HepG2 (cell line): ENCODE measurements at regions not wholly inside any gene's neighbourhood (a gene's known extent, or its start where the extent isn't known, plus 50 kb on each side); places are given as distances from the start of the nearest gene placed in this dataset.

ENCODE experiments used
- ATAC-seq: fragments of 200-7000 bp; cut with Tn5 transposase; 3 replicates; pipeline ENCODE4 v1.9.1; 2020; ENCODE audit warnings: mild to moderate bottlenecking, moderate library complexity
- BruUV-seq: library from RNA; stranded (reverse); fragments of 400-500 nt; replicated peaks from 2 replicates; lab custom pipeline; 2021; lab: Mats Ljungman, UMichigan
- CTCF ChIA-PET: fragments of 300-600 bp; formaldehyde crosslinking; extraction: SDS; loops from one replicate; lab custom pipeline; 2021; ENCODE audit warnings: low total read pairs, inconsistent platforms, low intra/inter-chr PET ratio; lab: Yijun Ruan, JAX
- POLR2A ChIA-PET: fragments of 350-600 bp; sonication (Branson Sonifier 250); formaldehyde crosslinking; loops from one replicate; lab custom pipeline; 2020; ENCODE audit warnings: antibody characterized with exemption, inconsistent platforms; lab: Yijun Ruan, JAX
- DNase-seq: peaks from one replicate; pipeline ENCODE4 v3.0.0-alpha.2; 2015; ENCODE audit warnings: low spot score
- FAIRE-seq: peaks from 3 replicates; lab custom pipeline; 2011; peaks lifted over from hg19 to GRCh38; lab: Jason Lieb, UNC
- H2AFZ ChIP-seq: one replicate; pipeline ENCODE4 v1.6.1; 2011; ENCODE audit warnings: low read length, inconsistent platforms
- H3K27ac ChIP-seq: fragments of 300-600 bp; 3 replicates; pipeline ENCODE4 v1.8.0; 2011; ENCODE audit warnings: mixed run types, mild to moderate bottlenecking, mixed read lengths, low read length, inconsistent platforms; ENCODE audit not compliant: insufficient read depth; ENCODE audit errors: extremely low read length
- H3K27me3 ChIP-seq, 2 experiments: fragments of 200-600 bp in 1 of 2; 2 replicates in 1 of 2; 3 replicates in 1 of 2; pipeline versions ENCODE4 v1.6.0 to v1.8.0; 2011; ENCODE audit warnings: low read length in 2 of 2, mild to moderate bottlenecking in 2 of 2, moderate library complexity in 2 of 2, inconsistent platforms in 1 of 2; ENCODE audit not compliant: insufficient read depth in 2 of 2, control insufficient read depth in 1 of 2
- H3K36me3 ChIP-seq, 2 experiments: fragments of 200-600 bp in 1 of 2; replicated peaks in 1 of 2; 2 replicates in 1 of 2; 3 replicates in 1 of 2; pipeline versions ENCODE4 v1.5.1 to v1.8.0; 2011; ENCODE audit warnings: low read length in 2 of 2, inconsistent platforms in 1 of 2; ENCODE audit not compliant: insufficient read depth in 2 of 2, control insufficient read depth in 1 of 2
- H3K4me1 ChIP-seq: 2 replicates; pipeline ENCODE4 v1.5.1; 2012; ENCODE audit warnings: low read length, inconsistent platforms; ENCODE audit not compliant: insufficient read depth
- H3K4me2 ChIP-seq: 2 replicates; pipeline ENCODE4 v1.6.0; 2011; ENCODE audit warnings: low read depth, low read length, inconsistent platforms
- H3K4me3 ChIP-seq, 3 experiments: fragments of 200-600 bp in 1 of 3; sonication (generic), shearing (Covaris generic) in 1 of 3; replicated peaks in 1 of 3; 2 replicates each; pipeline ENCODE4 v1.5.1; 2011 to 2016; ENCODE audit warnings: low read length in 3 of 3, inconsistent platforms in 2 of 3, low read depth in 2 of 3, mild to moderate bottlenecking in 2 of 3, control low read depth in 1 of 3, mixed read lengths in 1 of 3; ENCODE audit not compliant: insufficient read depth in 1 of 3
- H3K79me2 ChIP-seq: one replicate; pipeline ENCODE4 v1.6.1; 2011; ENCODE audit warnings: low read length, inconsistent platforms; ENCODE audit not compliant: insufficient read depth
- H3K9ac ChIP-seq: 2 replicates; pipeline ENCODE4 v1.6.0; 2011; ENCODE audit warnings: mild to moderate bottlenecking, low read depth, low read length, inconsistent platforms; ENCODE audit not compliant: insufficient read depth
- H3K9me3 ChIP-seq: 2 replicates; pipeline ENCODE4 v1.5.1; 2012; ENCODE audit warnings: mild to moderate bottlenecking, low read length
- H4K20me1 ChIP-seq: 2 replicates; pipeline ENCODE4 v1.6.0; 2011; ENCODE audit warnings: inconsistent platforms, mild to moderate bottlenecking, low read length, moderate library complexity; ENCODE audit not compliant: insufficient read depth
- CREBL2 ChIP-seq: sonication (generic); formaldehyde crosslinking; IDR thresholded peaks from 2 replicates; pipeline ENCODE4 v1.8.1; 2023; ENCODE audit warnings: missing genetic modification reagents, mild to moderate bottlenecking, borderline replicate concordance
- HNRNPH1 ChIP-seq: fragments of 200-400 bp; formaldehyde crosslinking; optimal IDR thresholded peaks from 2 replicates; pipeline ENCODE3; 2017; ENCODE audit warnings: mild to moderate bottlenecking, low read depth, low read length
- IRF9 ChIP-seq: sonication (generic); formaldehyde crosslinking; IDR thresholded peaks from 2 replicates; pipeline ENCODE4 v1.8.0; 2022; ENCODE audit warnings: missing genetic modification reagents, mild to moderate bottlenecking, borderline replicate concordance
- KDM5B ChIP-seq: sonication (generic); formaldehyde crosslinking; IDR thresholded peaks from 2 replicates; pipeline ENCODE4 v1.4.0; 2020; ENCODE audit warnings: missing genetic modification reagents, mild to moderate bottlenecking, borderline replicate concordance
- MAFG ChIP-seq: sonication (generic); formaldehyde crosslinking; IDR thresholded peaks from 2 replicates; pipeline ENCODE4 v1.5.1; 2020; ENCODE audit warnings: mild to moderate bottlenecking, missing genetic modification reagents
- NR2F1 ChIP-seq, 2 experiments: fragments of 450-650 bp in 1 of 2; formaldehyde crosslinking in 1 of 2; IDR thresholded peaks; 2 replicates each; pipeline versions ENCODE4 v1.5.0 to v1.6.1; 2016 to 2020; ENCODE audit warnings: mild to moderate bottlenecking in 1 of 2, missing compliant biosample characterization in 1 of 2, missing genetic modification reagents in 1 of 2, moderate library complexity in 1 of 2
- PCBP1 ChIP-seq: fragments of 200-400 bp; formaldehyde crosslinking; IDR thresholded peaks from 2 replicates; pipeline ENCODE4 v1.6.1; 2017; ENCODE audit warnings: mild to moderate bottlenecking, low read depth, low read length, borderline replicate concordance
- PRPF4 ChIP-seq: fragments of 200-400 bp; formaldehyde crosslinking; IDR thresholded peaks from 2 replicates; pipeline ENCODE4 v1.6.1; 2016; ENCODE audit warnings: low read length, low read depth; ENCODE audit not compliant: poor library complexity, severe bottlenecking
- RARA ChIP-seq: IDR thresholded peaks from 2 replicates; pipeline ENCODE4 v1.6.1; 2016; ENCODE audit warnings: missing genetic modification reagents, missing compliant biosample characterization
- RNF2 ChIP-seq: fragments of 450-650 bp; conservative IDR thresholded peaks from 2 replicates; pipeline ENCODE4 v1.6.1; 2016; ENCODE audit warnings: low read depth
- SALL2 ChIP-seq: sonication (generic); formaldehyde crosslinking; IDR thresholded peaks from 2 replicates; pipeline ENCODE4 v1.8.1; 2023; ENCODE audit warnings: mild to moderate bottlenecking, missing genetic modification reagents, inconsistent platforms
- SP140L ChIP-seq: sonication (generic); formaldehyde crosslinking; IDR thresholded peaks from 2 replicates; pipeline ENCODE4 v1.4.0; 2020; ENCODE audit warnings: missing genetic modification reagents, borderline replicate concordance
- STAT5B ChIP-seq: sonication (generic); formaldehyde crosslinking; IDR thresholded peaks from 2 replicates; pipeline ENCODE4 v1.4.0; 2020; ENCODE audit warnings: missing genetic modification reagents
- U2AF1 ChIP-seq: fragments of 200-400 bp; formaldehyde crosslinking; optimal IDR thresholded peaks from 2 replicates; pipeline ENCODE3; 2017; ENCODE audit warnings: mild to moderate bottlenecking, low read depth, low read length
- ZFP82 ChIP-seq: sonication (generic); formaldehyde crosslinking; IDR thresholded peaks from 2 replicates; pipeline ENCODE4 v1.5.1; 2020; ENCODE audit warnings: mild to moderate bottlenecking, missing genetic modification reagents, borderline replicate concordance
- ZNF10 ChIP-seq: sonication (generic); formaldehyde crosslinking; IDR thresholded peaks from 2 replicates; pipeline ENCODE4 v1.4.0; 2020; ENCODE audit warnings: mild to moderate bottlenecking, low read depth, missing genetic modification reagents, borderline replicate concordance
- ZNF121 ChIP-seq: sonication (generic); formaldehyde crosslinking; IDR thresholded peaks from 2 replicates; pipeline ENCODE4 v1.5.0; 2020; ENCODE audit warnings: mild to moderate bottlenecking, missing genetic modification reagents
- ZNF749 ChIP-seq: sonication (generic); formaldehyde crosslinking; IDR thresholded peaks from 2 replicates; pipeline ENCODE4 v1.8.0; 2022; ENCODE audit warnings: mild to moderate bottlenecking, missing genetic modification reagents, moderate library complexity, borderline replicate concordance
- WGBS: methylation state at CpG from one replicate; pipeline ENCODE4 v1.1.6; 2017; ENCODE audit warnings: low lambda C conversion rate; 5-methylcytosine and 5-hydroxymethylcytosine counted together
- in situ Hi-C: cut with HindIII; loops from 2 replicates; pipeline ENCODE4 v1.10.0; 2017; ENCODE audit warnings: low pct_unique_long_range_greater_than_20kb; ENCODE audit not compliant: extremely low pct_ligation_motif_present
- intact Hi-C: fragments of 100-400 bp; cut with micrococcal nuclease; formaldehyde crosslinking; loops from one replicate; pipeline ENCODE4 v1.10.0; 2022; ENCODE audit not compliant: unreplicated experiment

GRCh38 chr10:9926003-9926402 is 1091.7 kb upstream of the CELF2 start:
- ChIA-PET POLR2A (no interaction called here), CTCF (no interaction called here)
- Histone ChIP-seq H3K79me2 (no peaks in the 10 kb centered on the region), H3K4me3 (no peak overlapping the region), H4K20me1 (no peaks in the 10 kb centered on the region), H3K9ac (no peak overlapping the region), H2AFZ (no peak overlapping the region), H3K9me3 (peaks cover 97% of the 10 kb centered on the region), H3K27me3 (no peaks in the 10 kb centered on the region), H3K4me1 (no peaks in the 10 kb centered on the region), H3K36me3 (no peaks in the 10 kb centered on the region), H3K4me2 (no peak overlapping the region), H3K27ac (no peak overlapping the region)
- DNase-seq (no peak), FAIRE-seq (no peak), ATAC-seq (no peak)
- no TSS peak for BruUV-seq
- TF ChIP-seq STAT5B (CRISPR knock-in tag) (no peak), ZFP82 (CRISPR knock-in tag) (no peak), SALL2 (no peak), ZNF121 (CRISPR knock-in tag) (no peak), RARA (CRISPR knock-in tag) (no peak), RNF2 (no peak), KDM5B (CRISPR knock-in tag) (no peak), ZNF10 (CRISPR knock-in tag) (no peak), IRF9 (CRISPR knock-in tag) (no peak), MAFG (no peak), ZNF749 (CRISPR knock-in tag) (no peak), PRPF4 (no peak), HNRNPH1 (no peak), SP140L (CRISPR knock-in tag) (no peak), CREBL2 (CRISPR knock-in tag) (no peak), NR2F1 (CRISPR knock-in tag; IDR thresholded peaks at IDR 0.05) (no peak), PCBP1 (no peak), U2AF1 (no peak)
- intact Hi-C loops, result no loop called here
- 4% methylated on average over 3 of the region's 3 CpGs for WGBS
- in situ Hi-C loops, result no loop called here
